ENCODE measurements at regions not wholly inside any gene's neighbourhood (a gene's known extent, or its start where the extent isn't known, plus 50 kb on each side); places are given as distances from the start of the nearest gene placed in this dataset.

DNA sequence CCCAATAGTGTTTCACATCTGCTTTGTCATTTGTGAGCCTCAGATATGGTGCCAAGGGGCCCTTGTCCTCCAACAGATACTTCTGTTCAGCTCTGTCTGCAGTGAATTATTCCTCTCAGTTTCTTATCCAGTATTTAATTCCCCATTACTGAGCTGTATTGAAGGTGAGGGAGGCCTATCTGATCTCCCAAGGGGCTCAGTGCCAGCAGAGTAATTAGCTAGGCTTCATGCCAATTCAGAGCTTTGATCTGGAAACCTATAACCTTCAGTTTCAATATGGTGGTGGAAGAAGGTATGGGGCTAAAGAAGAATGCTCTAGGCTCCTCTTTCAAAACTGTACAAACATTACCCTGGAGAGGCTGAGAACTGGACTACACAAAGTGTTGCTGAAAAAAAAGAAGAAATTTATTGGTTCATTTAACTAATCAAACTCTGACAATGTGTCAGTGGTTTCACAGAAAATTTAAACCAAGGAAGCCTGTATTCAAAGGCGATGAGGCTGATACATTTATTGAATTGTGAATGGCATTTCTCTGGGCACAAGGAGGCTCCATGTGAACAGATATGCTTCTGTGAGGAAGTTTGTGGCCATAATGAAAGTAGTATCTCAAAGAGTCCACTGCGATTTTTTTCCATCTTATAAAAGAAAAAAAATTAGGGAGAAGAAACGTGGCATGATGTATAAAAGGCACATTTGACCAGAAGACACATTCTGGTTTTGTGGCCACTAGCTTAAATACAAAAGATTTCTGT, 397.8 kb downstream of the TLE4 start:
- no peak for TF ChIP-seq EP300 (IDR thresholded peaks at IDR 0.05; ENCODE audit: borderline replicate concordance in 1 of 2, low read depth in 2 of 2, low read length in 2 of 2)
- no peaks in the 10 kb centered on the region for H3K23me2 ChIP-seq (ENCODE audit: low read depth, low read length)
- DNase-seq (ENCODE audit: low read depth in 1 of 2, low spot score in 2 of 2) (no peak), FAIRE-seq (no peak)
- 0 out of 7 replicates have a peak, but pooled peaks cover 0 to 2% (median 0%) of the 10 kb centered on the region in 4 experiments for H3K4me1 ChIP-seq (replicated peaks in 1 of 4; ENCODE audit: control insufficient read depth in 3 of 4, insufficient read depth in 4 of 4, low read length in 3 of 4)
- H2AK5ac ChIP-seq (ENCODE audit: low read depth, low read length) = no peak overlapping the region
- POLR2A ChIA-PET (ENCODE audit: partially characterized antibody) = no interaction called here
- no peak overlapping the region for H4K8ac ChIP-seq (ENCODE audit: extremely low read depth, insufficient read depth, low read length)
- H2BK12ac ChIP-seq (ENCODE audit: low read depth, low read length) = no peak overlapping the region
- H3K4ac ChIP-seq (replicated peaks; ENCODE audit: insufficient read length, low read depth, low read length) = no peak overlapping the region
- no peak overlapping the region for H2BK120ac ChIP-seq (replicated peaks; ENCODE audit: low read depth, low read length)
- H3K18ac ChIP-seq (ENCODE audit: extremely low read depth, low read length) = no peak overlapping the region
- no peaks in the 10 kb centered on the region for H3K79me1 ChIP-seq (ENCODE audit: low read depth, low read length)
- H2BK15ac ChIP-seq (ENCODE audit: low read length) = no peak overlapping the region
- no peak overlapping the region for H3K56ac ChIP-seq (replicated peaks; ENCODE audit: insufficient read length, low read depth, low read length)
- H3K27ac ChIP-seq (ENCODE audit: low read depth, low read length) = no peak overlapping the region
- no peaks in the 10 kb centered on the region for H3K79me2 ChIP-seq (ENCODE audit: control insufficient read depth in 1 of 2, insufficient read depth in 2 of 2, low read length in 2 of 2)
- no peak overlapping the region for H3K9ac ChIP-seq (replicated peaks in 1 of 4; ENCODE audit: extremely low read depth in 1 of 4, low read depth in 3 of 4, low read length in 3 of 4)
- peaks cover 0 to 12% (median 6%) of the 10 kb centered on the region in 4 experiments; a peak in 6 of 7 replicates for H3K27me3 ChIP-seq (replicated peaks in 1 of 4; ENCODE audit: control insufficient read depth in 3 of 4, extremely low read depth in 1 of 4, insufficient read depth in 3 of 4, low read length in 3 of 4)
- H2BK20ac ChIP-seq (ENCODE audit: low read length) = no peak overlapping the region
- WGBS, 2 experiments (ENCODE audit: extremely low coverage in 1 of 2, insufficient coverage in 1 of 2, insufficient read length in 1 of 2, insufficient replicate concordance in 2 of 2, low coverage in 1 of 2, low lambda C conversion rate in 2 of 2, missing lambda C conversion rate in 1 of 2) = 86% methylated on average over 3 of the region's 3 CpGs; no CpG with 5 or more reads in 1 of the 2 experiments
- no peaks in the 10 kb centered on the region for H3K9me3 ChIP-seq (ENCODE audit: insufficient read depth in 2 of 2, low read depth in 1 of 2, low read length in 1 of 2)
- no peak overlapping the region for H2AFZ ChIP-seq (ENCODE audit: low read length)
- no peak overlapping the region for H3K4me2 ChIP-seq (ENCODE audit: insufficient read depth in 1 of 2, low read depth in 2 of 2, low read length in 2 of 2)
- H2BK5ac ChIP-seq (ENCODE audit: low read depth, low read length) = no peak overlapping the region
- CTCF ChIA-PET (ENCODE audit: partially characterized antibody) = no interaction called here
- H3K14ac ChIP-seq (ENCODE audit: insufficient read length) = no peak overlapping the region
- H3K4me3 ChIP-seq (ENCODE audit: extremely low read depth in 1 of 4, insufficient read depth in 2 of 4, low read depth in 3 of 4, low read length in 4 of 4) = no peak overlapping the region
- H4K20me1 ChIP-seq (replicated peaks in 1 of 2; ENCODE audit: control insufficient read depth in 1 of 2, insufficient read depth in 2 of 2, low read length in 2 of 2) = no peaks in the 10 kb centered on the region
- no peaks in the 10 kb centered on the region for H3K36me3 ChIP-seq (ENCODE audit: control insufficient read depth in 2 of 4, insufficient read depth in 4 of 4, low read length in 3 of 4)
- no peak overlapping the region for H3K23ac ChIP-seq (ENCODE audit: insufficient read length)
- no peak overlapping the region for H4K91ac ChIP-seq (replicated peaks; ENCODE audit: insufficient read length, low read length)
- H4K5ac ChIP-seq (ENCODE audit: insufficient read length, low read depth, low read length) = no peak overlapping the region
